Fibroblast of skin of right biceps (primary cell): ENCODE measurements at regions not wholly inside any gene's neighbourhood (a gene's known extent, or its start where the extent isn't known, plus 50 kb on each side); places are given as distances from the start of the nearest gene placed in this dataset.
A peak's percentile ranks its signal among the peaks of the same experiment; 100 is the strongest.
"Not testable (repeated sequence)": the region's sequence is repeated elsewhere in the genome, so short reads cannot be mapped to it uniquely, and the experiment has no call there.

Experiments
- DNase-seq: peaks from one replicate; pipeline ENCODE4 v3.0.0-alpha.2; 2013

GRCh38 chr10:109809954-109810353, 113.4 kb downstream of the XPNPEP1 start:
- DNase-seq: not testable (repeated sequence)

GRCh38 chr10:109801191-109801590, 122.1 kb downstream of the XPNPEP1 start:
- DNase-seq: not testable (repeated sequence)

- no peak for DNase-seq
Observed at GRCh38 chr10:109790647-109791046, 132.7 kb downstream of the XPNPEP1 start.

GRCh38 chr10:109784236-109784635, 139.1 kb downstream of the XPNPEP1 start:
- peak; percentile 6 for DNase-seq

GRCh38 chr10:109783286-109783685, 140.0 kb downstream of the XPNPEP1 start:
- no peak for DNase-seq

GRCh38 chr10:109780997-109781396, 142.3 kb downstream of the XPNPEP1 start:
- no peak for DNase-seq

- DNase-seq: no peak
Observed at GRCh38 chr10:109778993-109779392, 144.3 kb downstream of the XPNPEP1 start.

GRCh38 chr10:109774121-109774440, 149.2 kb downstream of the XPNPEP1 start:
- no peak for DNase-seq

- peak; percentile 23 for DNase-seq
Observed at GRCh38 chr10:109773288-109774120, 149.8 kb downstream of the XPNPEP1 start.

- no peak for DNase-seq
Observed at GRCh38 chr10:109770663-109771062, 152.6 kb downstream of the XPNPEP1 start.

GRCh38 chr10:109769966-109770365, 153.3 kb downstream of the XPNPEP1 start:
- DNase-seq: no peak

- no peak for DNase-seq
Observed at GRCh38 chr10:109765838-109766237, 157.5 kb downstream of the XPNPEP1 start.

GRCh38 chr10:109762555-109762954, 160.8 kb downstream of the XPNPEP1 start:
- DNase-seq: no peak

- DNase-seq: not testable (repeated sequence)
Observed at GRCh38 chr10:109757670-109758069, 165.6 kb downstream of the XPNPEP1 start.

GRCh38 chr10:109746861-109747260, 176.4 kb downstream of the XPNPEP1 start:
- DNase-seq: no peak

- DNase-seq: no peak
Observed at GRCh38 chr10:109744020-109744419, 179.3 kb downstream of the XPNPEP1 start.

GRCh38 chr10:109743574-109743973, 179.7 kb downstream of the XPNPEP1 start:
- DNase-seq: peak; percentile 35

GRCh38 chr10:109743146-109743545, 180.2 kb downstream of the XPNPEP1 start:
- no peak for DNase-seq

- DNase-seq: no peak
Observed at GRCh38 chr10:109741712-109742111, 181.6 kb downstream of the XPNPEP1 start.

- no peak for DNase-seq
Observed at GRCh38 chr10:109740436-109740835, 182.9 kb downstream of the XPNPEP1 start.

GRCh38 chr10:109737626-109738025, 185.7 kb downstream of the XPNPEP1 start:
- DNase-seq: no peak

- DNase-seq: no peak
Observed at GRCh38 chr10:109737009-109737408, 186.3 kb downstream of the XPNPEP1 start.

GRCh38 chr10:109735776-109736175, 187.5 kb downstream of the XPNPEP1 start:
- no peak for DNase-seq

- DNase-seq: no peak
Observed at GRCh38 chr10:109732254-109732965, 190.9 kb downstream of the XPNPEP1 start.
